MM.1S (cell line): ENCODE measurements at regions not wholly inside any gene's neighbourhood (a gene's known extent, or its start where the extent isn't known, plus 50 kb on each side); places are given as distances from the start of the nearest gene placed in this dataset.

Source experiments
- EZH2 ChIP-seq: fragments of 300-600 bp; sonication (generic); optimal IDR thresholded peaks from 2 replicates; pipeline ENCODE3; 2017; ENCODE audit warnings: low read depth, mild to moderate bottlenecking, antibody characterized with exemption, low read length, mixed read lengths
- EZH2phosphoT487 ChIP-seq: fragments of 300-600 bp; sonication (generic); IDR thresholded peaks from 2 replicates; pipeline ENCODE4 v1.6.1; 2018; ENCODE audit warnings: antibody characterized with exemption, low read length
- TF ChIP-seq, protein P1 (sequence below): fragments of 300-600 bp; sonication (generic); IDR thresholded peaks from 2 replicates; pipeline ENCODE4 v1.5.1; 2016; ENCODE audit warnings: antibody characterized with exemption, low read length, mixed read lengths

DNA sequence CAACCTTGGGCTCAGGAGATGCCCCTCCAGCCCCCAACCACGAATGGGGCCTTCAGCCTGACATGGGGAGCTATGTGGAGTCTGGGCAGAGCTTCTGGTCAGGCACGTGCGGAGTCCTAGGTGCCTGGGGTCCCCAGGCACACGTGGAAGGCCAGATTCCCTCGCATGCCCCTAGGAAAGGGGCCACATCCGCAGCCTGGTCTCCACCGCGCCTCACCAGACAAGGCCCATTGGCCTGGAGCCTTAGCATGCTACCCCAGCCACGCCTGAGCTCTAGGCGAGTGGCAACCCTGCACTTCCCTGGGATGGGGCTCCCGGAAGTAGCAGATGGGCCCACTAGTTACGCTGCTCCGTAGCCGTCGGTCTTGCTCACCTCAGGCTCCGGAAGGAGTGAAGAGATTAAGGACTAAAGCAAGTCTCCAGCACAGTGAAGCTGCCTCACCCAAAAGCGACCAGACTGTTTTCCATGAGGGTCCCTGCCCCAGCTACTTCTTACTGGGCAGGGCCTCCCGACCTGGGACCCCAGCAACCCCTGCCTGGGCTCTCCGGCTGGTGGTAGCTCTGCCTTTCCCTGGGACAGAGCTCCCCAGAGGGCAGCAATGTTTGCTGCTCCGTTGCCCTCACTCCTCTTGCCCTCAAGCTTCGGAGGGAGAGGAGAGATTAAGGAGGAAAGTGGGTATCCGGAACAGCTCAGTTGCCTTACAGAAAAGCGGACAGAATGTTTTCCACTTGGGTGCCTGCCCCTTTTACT lies 93.2 kb upstream of the IMPG1 start:
- TF ChIP-seq, protein P1, sequence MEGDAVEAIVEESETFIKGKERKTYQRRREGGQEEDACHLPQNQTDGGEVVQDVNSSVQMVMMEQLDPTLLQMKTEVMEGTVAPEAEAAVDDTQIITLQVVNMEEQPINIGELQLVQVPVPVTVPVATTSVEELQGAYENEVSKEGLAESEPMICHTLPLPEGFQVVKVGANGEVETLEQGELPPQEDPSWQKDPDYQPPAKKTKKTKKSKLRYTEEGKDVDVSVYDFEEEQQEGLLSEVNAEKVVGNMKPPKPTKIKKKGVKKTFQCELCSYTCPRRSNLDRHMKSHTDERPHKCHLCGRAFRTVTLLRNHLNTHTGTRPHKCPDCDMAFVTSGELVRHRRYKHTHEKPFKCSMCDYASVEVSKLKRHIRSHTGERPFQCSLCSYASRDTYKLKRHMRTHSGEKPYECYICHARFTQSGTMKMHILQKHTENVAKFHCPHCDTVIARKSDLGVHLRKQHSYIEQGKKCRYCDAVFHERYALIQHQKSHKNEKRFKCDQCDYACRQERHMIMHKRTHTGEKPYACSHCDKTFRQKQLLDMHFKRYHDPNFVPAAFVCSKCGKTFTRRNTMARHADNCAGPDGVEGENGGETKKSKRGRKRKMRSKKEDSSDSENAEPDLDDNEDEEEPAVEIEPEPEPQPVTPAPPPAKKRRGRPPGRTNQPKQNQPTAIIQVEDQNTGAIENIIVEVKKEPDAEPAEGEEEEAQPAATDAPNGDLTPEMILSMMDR, result no peak
- TF ChIP-seq EZH2phosphoT487, result no peak
- no peak for TF ChIP-seq EZH2
